ENCODE measurements at regions not wholly inside any gene's neighbourhood (a gene's known extent, or its start where the extent isn't known, plus 50 kb on each side); places are given as distances from the start of the nearest gene placed in this dataset.
"Not testable (repeated sequence)": the region's sequence is repeated elsewhere in the genome, so short reads cannot be mapped to it uniquely, and the experiment has no call there.

GRCh38 chr6:145562771-145563615 lies 172.3 kb downstream of the EPM2A start:
- 70 to 82% (median 76%) methylated on average over 10 of the region's 10 CpGs for WGBS, 5 donors
- H3K27ac ChIP-seq: no peak overlapping the region

GRCh38 chr6:145564553-145564952 lies 170.8 kb downstream of the EPM2A start:
- Histone ChIP-seq H3K27ac (no peak overlapping the region), H3K27me3 (no peaks in the 10 kb centered on the region), H3K4me3 (no peak overlapping the region), H3K36me3 (no peaks in the 10 kb centered on the region), H3K9me3 (no peaks in the 10 kb centered on the region), H3K4me1 (no peaks in the 10 kb centered on the region)
- intact Hi-C loops (cut with DNase I; ENCODE audit: low total_unique reads): no loop called here
- DNase-seq: no peak
- TF ChIP-seq EP300 (IDR thresholded peaks at IDR 0.05) (no peak), POLR2AphosphoS5 (IDR thresholded peaks at IDR 0.05) (no peak), CTCF (IDR thresholded peaks at IDR 0.05) (no peak), POLR2A (IDR thresholded peaks at IDR 0.05) (no peak)

More at GRCh38 chr6:145562771-145563615, 172.3 kb downstream of the EPM2A start:
- Histone ChIP-seq H3K36me3 (no peaks in the 10 kb centered on the region), H3K4me1 (no peaks in the 10 kb centered on the region), H3K9me3 (no peaks in the 10 kb centered on the region), H3K4me3 (no peak overlapping the region), H3K27me3 (no peaks in the 10 kb centered on the region)
- intact Hi-C loops (cut with DNase I; ENCODE audit: low total_unique reads): no loop called here
- TF ChIP-seq CTCF (IDR thresholded peaks at IDR 0.05): no peak
- TF ChIP-seq EP300 (IDR thresholded peaks at IDR 0.05): no peak
- no peak for TF ChIP-seq POLR2AphosphoS5 (IDR thresholded peaks at IDR 0.05)
- TF ChIP-seq POLR2A (IDR thresholded peaks at IDR 0.05): no peak
- no peak for DNase-seq

GRCh38 chr6:145567684-145568252 lies 167.6 kb downstream of the EPM2A start:
- Histone ChIP-seq H3K9me3 (no peaks in the 10 kb centered on the region), H3K36me3 (no peaks in the 10 kb centered on the region), H3K27ac (no peak overlapping the region), H3K4me3 (no peak overlapping the region), H3K27me3 (no peaks in the 10 kb centered on the region), H3K4me1 (no peaks in the 10 kb centered on the region)
- intact Hi-C loops (cut with DNase I; ENCODE audit: low total_unique reads): no loop called here
- WGBS, 5 donors: 80 to 100% (median 96%) methylated on average over 1 of the region's 1 CpG
- TF ChIP-seq CTCF (IDR thresholded peaks at IDR 0.05): no peak
- no peak for TF ChIP-seq POLR2AphosphoS5 (IDR thresholded peaks at IDR 0.05)
- TF ChIP-seq POLR2A (IDR thresholded peaks at IDR 0.05): no peak
- TF ChIP-seq EP300 (IDR thresholded peaks at IDR 0.05): no peak
- no peak for DNase-seq

GRCh38 chr6:145569140-145569539 lies 166.2 kb downstream of the EPM2A start:
- TF ChIP-seq POLR2AphosphoS5 (IDR thresholded peaks at IDR 0.05) (no peak), CTCF (IDR thresholded peaks at IDR 0.05) (no peak), POLR2A (IDR thresholded peaks at IDR 0.05) (no peak), EP300 (IDR thresholded peaks at IDR 0.05) (no peak)
- intact Hi-C loops (cut with DNase I; ENCODE audit: low total_unique reads): no loop called here
- Histone ChIP-seq H3K4me1 (no peaks in the 10 kb centered on the region), H3K36me3 (no peaks in the 10 kb centered on the region), H3K4me3 (no peak overlapping the region), H3K27me3 (no peaks in the 10 kb centered on the region), H3K27ac (no peak overlapping the region), H3K9me3 (peaks cover 0 to 12% (median 9%) of the 10 kb centered on the region in 4 donors)
- 64 to 70% (median 66%) methylated on average over 3 of the region's 3 CpGs for WGBS, 5 donors
- no peak for DNase-seq

- H3K4me3 ChIP-seq; H3K27ac ChIP-seq; H3K27me3 ChIP-seq; H3K36me3 ChIP-seq; DNase-seq; intact Hi-C loops (cut with DNase I; ENCODE audit: low total_unique reads); H3K4me1 ChIP-seq: not testable (repeated sequence)
- WGBS, 5 donors: 59 to 89% (median 73%) methylated on average over 1 of the region's 1 CpG
- peaks cover 0 to 24% (median 21%) of the 10 kb centered on the region in 4 donors for H3K9me3 ChIP-seq
Measured at GRCh38 chr6:145570336-145570735, 165.0 kb downstream of the EPM2A start.

GRCh38 chr6:145574269-145574668 lies 161.1 kb downstream of the EPM2A start:
- H3K4me3 ChIP-seq; H3K36me3 ChIP-seq; H3K27me3 ChIP-seq; DNase-seq; H3K4me1 ChIP-seq; H3K27ac ChIP-seq; intact Hi-C loops (cut with DNase I; ENCODE audit: low total_unique reads): not testable (repeated sequence)
- peaks cover 0 to 57% (median 37%) of the 10 kb centered on the region in 4 donors for H3K9me3 ChIP-seq
- 90 to 97% (median 95%) methylated on average over 1 of the region's 1 CpG for WGBS, 5 donors
